Neural progenitor cell (in vitro differentiated cells): ENCODE measurements at regions not wholly inside any gene's neighbourhood (a gene's known extent, or its start where the extent isn't known, plus 50 kb on each side); places are given as distances from the start of the nearest gene placed in this dataset.

Experiments used
- DNase-seq: peaks from one replicate; pipeline ENCODE4 v3.0.0-alpha.2; 2016; ENCODE audit warnings: low spot score
- H2AFZ ChIP-seq: fragments of 200-600 bp; sonication (generic); replicated peaks from 2 replicates; pipeline ENCODE4 v1.6.1; 2016; ENCODE audit warnings: antibody characterized with exemption
- H3F3A ChIP-seq: fragments of 200-600 bp; sonication (generic); 2 replicates; pipeline ENCODE4 v1.6.1; 2016; ENCODE audit warnings: antibody characterized with exemption, low read depth
- H3K27ac ChIP-seq: fragments of 200-600 bp; sonication (generic); 2 replicates; pipeline ENCODE4 v1.5.1; 2016; ENCODE audit warnings: mild to moderate bottlenecking
- H3K27me3 ChIP-seq: fragments of 200-600 bp; sonication (generic); 2 replicates; pipeline ENCODE4 v1.6.1; 2016; ENCODE audit warnings: mild to moderate bottlenecking, moderate library complexity
- H3K36me3 ChIP-seq: fragments of 200-600 bp; sonication (generic); 2 replicates; pipeline ENCODE4 v1.5.1; 2016
- H3K4me1 ChIP-seq: fragments of 200-600 bp; sonication (generic); 2 replicates; pipeline ENCODE4 v1.6.1; 2016; ENCODE audit warnings: mixed run types
- H3K4me2 ChIP-seq: fragments of 200-600 bp; sonication (generic); 2 replicates; pipeline ENCODE4 v1.6.1; 2016
- H3K4me3 ChIP-seq: fragments of 200-600 bp; sonication (generic); 2 replicates; pipeline ENCODE4 v1.5.1; 2016
- H3K79me2 ChIP-seq: fragments of 200-600 bp; sonication (generic); 2 replicates; pipeline ENCODE4 v1.6.1; 2016; ENCODE audit warnings: low read depth
- H3K9ac ChIP-seq: fragments of 200-600 bp; sonication (generic); 2 replicates; pipeline ENCODE4 v1.6.1; 2016
- H3K9me3 ChIP-seq: fragments of 200-600 bp; sonication (generic); 2 replicates; pipeline ENCODE4 v1.5.1; 2016; ENCODE audit warnings: low read depth
- H4K20me1 ChIP-seq: fragments of 200-600 bp; sonication (generic); 2 replicates; pipeline ENCODE4 v1.6.1; 2016; ENCODE audit warnings: low read depth
- H3K27ac Mint-ChIP-seq: 3 replicates; pipeline ENCODE4 v1.8.0; 2021; ENCODE audit warnings: mixed read lengths
- H3K27me3 Mint-ChIP-seq: 2 replicates; pipeline ENCODE4 v1.8.0; 2022; ENCODE audit warnings: low read depth, mild to moderate bottlenecking, inconsistent platforms, moderate library complexity, mixed read lengths; ENCODE audit not compliant: insufficient read depth
- H3K36me3 Mint-ChIP-seq: 3 replicates; pipeline ENCODE4 v1.8.0; 2021; ENCODE audit warnings: mixed read lengths
- H3K4me1 Mint-ChIP-seq: 3 replicates; pipeline ENCODE4 v1.8.0; 2021; ENCODE audit warnings: mixed read lengths
- H3K4me3 Mint-ChIP-seq: 3 replicates; pipeline ENCODE4 v1.8.0; 2021; ENCODE audit warnings: mild to moderate bottlenecking, moderate library complexity, mixed read lengths
- H3K9me3 Mint-ChIP-seq: 3 replicates; pipeline ENCODE4 v1.8.0; 2020; ENCODE audit warnings: mixed read lengths
- EZH2 ChIP-seq: fragments of 200-600 bp; sonication (generic); IDR thresholded peaks from 2 replicates; pipeline ENCODE4 v1.6.1; 2017; ENCODE audit warnings: antibody characterized with exemption, mild to moderate bottlenecking, moderate library complexity
- EZH2phosphoT487 ChIP-seq: fragments of 200-600 bp; sonication (generic); IDR thresholded peaks from 2 replicates; pipeline ENCODE4 v1.6.1; 2017; ENCODE audit warnings: antibody characterized with exemption
- TF ChIP-seq, protein P1 (sequence below): fragments of 200-600 bp; sonication (generic); IDR thresholded peaks from 2 replicates; pipeline ENCODE4 v1.5.1; 2017; ENCODE audit warnings: antibody characterized with exemption, mild to moderate bottlenecking

DNA sequence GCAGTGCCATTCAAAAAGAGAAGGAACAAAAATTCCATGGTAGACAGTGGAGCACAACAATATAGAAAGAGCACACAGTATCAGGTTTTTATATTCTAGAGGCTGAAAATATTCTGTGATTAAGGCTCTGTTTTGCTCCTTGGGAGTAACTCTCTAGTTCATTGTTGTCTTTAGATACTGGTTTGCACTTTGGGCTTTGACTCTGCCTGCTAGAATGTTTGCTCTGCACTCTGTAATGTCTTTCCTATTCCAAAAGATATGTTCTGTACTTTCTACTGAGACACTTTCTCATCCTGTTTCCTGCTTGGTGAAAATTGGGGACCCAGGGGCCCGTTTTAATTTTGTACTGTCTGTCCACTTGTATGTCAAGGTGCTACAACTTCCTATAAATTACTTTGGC is 564.7 kb downstream of the BMP2 start:
- no peaks in the 10 kb centered on the region for H3K4me1 Mint-ChIP-seq
- no peaks in the 10 kb centered on the region for H3K27me3 Mint-ChIP-seq
- Histone ChIP-seq H2AFZ (no peak overlapping the region), H3K27me3 (no peaks in the 10 kb centered on the region), H3F3A (no peaks in the 10 kb centered on the region), H3K4me2 (no peak overlapping the region), H4K20me1 (no peaks in the 10 kb centered on the region), H3K36me3 (no peaks in the 10 kb centered on the region), H3K79me2 (no peaks in the 10 kb centered on the region), H3K27ac (no peak overlapping the region), H3K9ac (no peak overlapping the region), H3K9me3 (no peaks in the 10 kb centered on the region), H3K4me3 (no peak overlapping the region), H3K4me1 (no peaks in the 10 kb centered on the region)
- no peak overlapping the region for H3K4me3 Mint-ChIP-seq
- TF ChIP-seq EZH2 (no peak), EZH2phosphoT487 (no peak)
- TF ChIP-seq, protein P1, sequence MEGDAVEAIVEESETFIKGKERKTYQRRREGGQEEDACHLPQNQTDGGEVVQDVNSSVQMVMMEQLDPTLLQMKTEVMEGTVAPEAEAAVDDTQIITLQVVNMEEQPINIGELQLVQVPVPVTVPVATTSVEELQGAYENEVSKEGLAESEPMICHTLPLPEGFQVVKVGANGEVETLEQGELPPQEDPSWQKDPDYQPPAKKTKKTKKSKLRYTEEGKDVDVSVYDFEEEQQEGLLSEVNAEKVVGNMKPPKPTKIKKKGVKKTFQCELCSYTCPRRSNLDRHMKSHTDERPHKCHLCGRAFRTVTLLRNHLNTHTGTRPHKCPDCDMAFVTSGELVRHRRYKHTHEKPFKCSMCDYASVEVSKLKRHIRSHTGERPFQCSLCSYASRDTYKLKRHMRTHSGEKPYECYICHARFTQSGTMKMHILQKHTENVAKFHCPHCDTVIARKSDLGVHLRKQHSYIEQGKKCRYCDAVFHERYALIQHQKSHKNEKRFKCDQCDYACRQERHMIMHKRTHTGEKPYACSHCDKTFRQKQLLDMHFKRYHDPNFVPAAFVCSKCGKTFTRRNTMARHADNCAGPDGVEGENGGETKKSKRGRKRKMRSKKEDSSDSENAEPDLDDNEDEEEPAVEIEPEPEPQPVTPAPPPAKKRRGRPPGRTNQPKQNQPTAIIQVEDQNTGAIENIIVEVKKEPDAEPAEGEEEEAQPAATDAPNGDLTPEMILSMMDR = no peak
- DNase-seq = no peak
- peaks cover 3% of the 10 kb centered on the region for H3K36me3 Mint-ChIP-seq
- H3K27ac Mint-ChIP-seq = no peak overlapping the region
- peaks cover 13% of the 10 kb centered on the region for H3K9me3 Mint-ChIP-seq

DNA sequence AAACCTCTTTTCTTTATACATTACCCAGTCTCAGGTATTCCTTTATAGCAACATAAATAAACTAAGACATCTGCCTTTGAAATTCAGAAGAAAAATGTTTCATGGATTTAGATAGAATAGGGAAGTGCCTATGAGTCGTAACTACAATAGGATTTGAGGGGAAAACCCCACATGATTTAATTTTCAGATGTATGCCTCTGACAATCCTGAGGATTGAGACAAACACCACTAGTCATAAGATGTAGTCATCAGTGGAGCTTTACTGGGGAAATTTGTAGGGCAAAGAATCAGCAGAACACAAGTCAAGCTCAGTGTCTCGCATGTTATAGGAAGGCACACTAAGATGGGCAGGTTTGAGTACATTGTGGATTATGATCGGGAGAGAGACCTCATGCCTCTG is 566.4 kb downstream of the BMP2 start:
- H3K27ac ChIP-seq = no peak overlapping the region
- H3K79me2 ChIP-seq = no peaks in the 10 kb centered on the region
- H3K9ac ChIP-seq = no peak overlapping the region
- peaks cover 3% of the 10 kb centered on the region for H3K36me3 Mint-ChIP-seq
- no peak for DNase-seq
- H3K36me3 ChIP-seq = no peaks in the 10 kb centered on the region
- no peaks in the 10 kb centered on the region for H3K4me1 ChIP-seq
- H3K9me3 Mint-ChIP-seq = peaks cover 13% of the 10 kb centered on the region
- H3K4me3 Mint-ChIP-seq = no peak overlapping the region
- no peaks in the 10 kb centered on the region for H3F3A ChIP-seq
- TF ChIP-seq, protein P1 = no peak
- TF ChIP-seq EZH2phosphoT487 (no peak), EZH2 (no peak)
- H3K4me3 ChIP-seq = no peak overlapping the region
- no peaks in the 10 kb centered on the region for H3K9me3 ChIP-seq
- no peaks in the 10 kb centered on the region for H4K20me1 ChIP-seq
- peaks cover 3% of the 10 kb centered on the region for H3K27me3 Mint-ChIP-seq
- H3K4me2 ChIP-seq = no peak overlapping the region
- H3K27ac Mint-ChIP-seq = no peak overlapping the region
- no peak overlapping the region for H2AFZ ChIP-seq
- no peaks in the 10 kb centered on the region for H3K27me3 ChIP-seq
- no peaks in the 10 kb centered on the region for H3K4me1 Mint-ChIP-seq

DNA sequence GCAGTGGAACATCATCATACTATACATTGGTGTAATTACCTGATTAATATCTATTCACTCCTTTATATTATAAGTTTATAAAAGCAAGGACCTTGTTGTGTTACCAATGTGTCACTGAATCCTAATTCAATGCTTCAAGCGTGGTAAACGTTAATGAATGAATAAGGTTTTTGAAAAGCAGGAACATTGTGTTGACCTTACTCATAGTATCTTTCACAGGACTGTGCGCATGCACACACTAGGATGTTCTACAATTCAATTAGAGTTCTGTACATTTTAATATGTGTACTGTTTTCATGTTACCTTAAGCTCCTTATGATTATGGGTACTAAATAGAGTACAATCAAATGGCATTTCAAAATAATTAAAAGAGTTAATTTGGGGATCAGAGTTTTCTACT is 578.5 kb downstream of the BMP2 start:
- Histone ChIP-seq H3K4me3 (no peak overlapping the region), H2AFZ (no peak overlapping the region), H3K36me3 (no peaks in the 10 kb centered on the region), H3K4me1 (no peaks in the 10 kb centered on the region), H3F3A (no peaks in the 10 kb centered on the region), H3K79me2 (no peaks in the 10 kb centered on the region), H3K4me2 (no peak overlapping the region), H3K27me3 (no peaks in the 10 kb centered on the region), H3K9ac (no peak overlapping the region), H3K9me3 (no peaks in the 10 kb centered on the region), H3K27ac (no peak overlapping the region), H4K20me1 (no peaks in the 10 kb centered on the region)
- peaks cover 9% of the 10 kb centered on the region for H3K9me3 Mint-ChIP-seq
- H3K27ac Mint-ChIP-seq = no peak overlapping the region
- no peak for DNase-seq
- H3K27me3 Mint-ChIP-seq = no peaks in the 10 kb centered on the region
- TF ChIP-seq EZH2 = no peak
- TF ChIP-seq, protein P1 = no peak
- no peak for TF ChIP-seq EZH2phosphoT487
- peaks cover 5% of the 10 kb centered on the region for H3K36me3 Mint-ChIP-seq
- H3K4me1 Mint-ChIP-seq = no peaks in the 10 kb centered on the region
- no peak overlapping the region for H3K4me3 Mint-ChIP-seq

GRCh38 chr20:7346562-7346961 is 579.1 kb downstream of the BMP2 start:
- no peaks in the 10 kb centered on the region for H3K27me3 ChIP-seq
- no peak overlapping the region for H2AFZ ChIP-seq
- H4K20me1 ChIP-seq = no peaks in the 10 kb centered on the region
- no peak overlapping the region for H3K4me2 ChIP-seq
- Mint-ChIP-seq H3K36me3 (peaks cover 5% of the 10 kb centered on the region), H3K4me1 (no peaks in the 10 kb centered on the region), H3K27ac (no peak overlapping the region), H3K27me3 (no peaks in the 10 kb centered on the region), H3K4me3 (no peak overlapping the region), H3K9me3 (peaks cover 13% of the 10 kb centered on the region)
- H3K79me2 ChIP-seq = no peaks in the 10 kb centered on the region
- H3K27ac ChIP-seq = no peak overlapping the region
- TF ChIP-seq EZH2phosphoT487 (no peak), EZH2 (no peak)
- TF ChIP-seq, protein P1 = no peak
- no peak overlapping the region for H3K9ac ChIP-seq
- H3K4me1 ChIP-seq = no peaks in the 10 kb centered on the region
- no peaks in the 10 kb centered on the region for H3K9me3 ChIP-seq
- H3K36me3 ChIP-seq = no peaks in the 10 kb centered on the region
- no peak for DNase-seq
- no peaks in the 10 kb centered on the region for H3F3A ChIP-seq
- H3K4me3 ChIP-seq = no peak overlapping the region
